ENCODE measurements at regions not wholly inside any gene's neighbourhood (a gene's known extent, or its start where the extent isn't known, plus 50 kb on each side); places are given as distances from the start of the nearest gene placed in this dataset.

DNA sequence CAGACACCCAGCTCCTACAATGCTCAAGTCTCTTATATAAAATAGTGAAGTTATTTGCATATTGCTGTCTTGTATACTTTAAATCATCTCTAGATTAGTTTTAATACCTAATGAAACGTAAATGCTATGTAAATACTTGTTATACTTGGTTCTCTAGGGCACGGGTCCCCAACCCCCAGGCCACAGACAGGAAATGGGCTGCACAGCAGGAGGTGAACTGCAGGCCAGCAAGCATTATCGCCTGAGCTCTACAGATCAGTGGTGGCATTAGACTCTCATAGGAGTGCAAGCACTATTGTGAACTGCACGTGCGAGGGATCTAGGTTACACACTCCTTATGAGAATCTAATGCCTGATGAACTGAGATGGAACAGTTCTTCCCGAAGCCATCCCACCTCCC is 395.9 kb upstream of the EMCN start:
- TF ChIP-seq, protein P1, sequence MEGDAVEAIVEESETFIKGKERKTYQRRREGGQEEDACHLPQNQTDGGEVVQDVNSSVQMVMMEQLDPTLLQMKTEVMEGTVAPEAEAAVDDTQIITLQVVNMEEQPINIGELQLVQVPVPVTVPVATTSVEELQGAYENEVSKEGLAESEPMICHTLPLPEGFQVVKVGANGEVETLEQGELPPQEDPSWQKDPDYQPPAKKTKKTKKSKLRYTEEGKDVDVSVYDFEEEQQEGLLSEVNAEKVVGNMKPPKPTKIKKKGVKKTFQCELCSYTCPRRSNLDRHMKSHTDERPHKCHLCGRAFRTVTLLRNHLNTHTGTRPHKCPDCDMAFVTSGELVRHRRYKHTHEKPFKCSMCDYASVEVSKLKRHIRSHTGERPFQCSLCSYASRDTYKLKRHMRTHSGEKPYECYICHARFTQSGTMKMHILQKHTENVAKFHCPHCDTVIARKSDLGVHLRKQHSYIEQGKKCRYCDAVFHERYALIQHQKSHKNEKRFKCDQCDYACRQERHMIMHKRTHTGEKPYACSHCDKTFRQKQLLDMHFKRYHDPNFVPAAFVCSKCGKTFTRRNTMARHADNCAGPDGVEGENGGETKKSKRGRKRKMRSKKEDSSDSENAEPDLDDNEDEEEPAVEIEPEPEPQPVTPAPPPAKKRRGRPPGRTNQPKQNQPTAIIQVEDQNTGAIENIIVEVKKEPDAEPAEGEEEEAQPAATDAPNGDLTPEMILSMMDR (conservative IDR thresholded peaks at IDR 0.05; ENCODE audit: low read depth, low read length): no peak
- TF ChIP-seq EZH2 (IDR thresholded peaks at IDR 0.05; ENCODE audit: low read length, unreplicated experiment) (no peak), EZH2phosphoT487 (IDR thresholded peaks at IDR 0.05; ENCODE audit: borderline replicate concordance, low read length) (no peak)
